ENCODE measurements at regions not wholly inside any gene's neighbourhood (a gene's known extent, or its start where the extent isn't known, plus 50 kb on each side); places are given as distances from the start of the nearest gene placed in this dataset.
A peak's percentile ranks its signal among the peaks of the same experiment; 100 is the strongest.

- DNase-seq (ENCODE audit: insufficient read length, low spot score) (no peak), FAIRE-seq (no peak)
- TF ChIP-seq POLR2AphosphoS5 (IDR thresholded peaks at IDR 0.05; ENCODE audit: low read depth, low read length) (no peak), TAF1 (IDR thresholded peaks at IDR 0.05; ENCODE audit: low read depth, low read length) (no peak), SPI1 (IDR thresholded peaks at IDR 0.05; ENCODE audit: low read depth, low read length) (no peak), PAX5 (IDR thresholded peaks at IDR 0.05; ENCODE audit: insufficient read depth, low read length, severe bottlenecking) (no peak), POU2F2 (IDR thresholded peaks at IDR 0.05; ENCODE audit: low read depth, low read length) (no peak), POLR2A (IDR thresholded peaks at IDR 0.05; ENCODE audit: low read depth, low read length) (no peak)
Observed at GRCh38 chr12:91574975-91575374, 392.4 kb upstream of the DCN start.

DNA sequence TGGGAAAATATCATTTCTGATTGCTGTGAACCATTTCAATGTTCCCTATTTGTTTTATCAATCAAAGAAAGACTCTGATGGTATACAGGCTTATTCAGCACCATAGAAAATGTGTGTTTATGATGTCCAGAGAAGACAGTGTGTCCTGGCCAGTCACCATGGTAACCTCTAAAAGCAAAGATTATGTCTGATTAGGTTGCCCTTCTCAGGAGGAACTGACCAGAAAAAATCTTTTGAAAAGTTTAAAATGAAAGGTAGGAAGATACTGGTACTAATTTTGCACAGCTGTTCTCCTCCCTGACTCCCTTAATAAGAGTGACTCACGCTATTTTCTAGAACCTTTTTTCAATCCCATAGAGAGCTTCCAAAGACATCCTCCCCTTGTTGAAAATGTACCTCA lies 391.8 kb upstream of the DCN start:
- TF ChIP-seq POLR2A (IDR thresholded peaks at IDR 0.05; ENCODE audit: low read depth, low read length): no peak
- TF ChIP-seq POU2F2 (IDR thresholded peaks at IDR 0.05; ENCODE audit: low read depth, low read length): no peak
- no peak for TF ChIP-seq PAX5 (IDR thresholded peaks at IDR 0.05; ENCODE audit: insufficient read depth, low read length, severe bottlenecking)
- TF ChIP-seq SPI1 (IDR thresholded peaks at IDR 0.05; ENCODE audit: low read depth, low read length): no peak
- TF ChIP-seq TAF1 (IDR thresholded peaks at IDR 0.05; ENCODE audit: low read depth, low read length): no peak
- TF ChIP-seq POLR2AphosphoS5 (IDR thresholded peaks at IDR 0.05; ENCODE audit: low read depth, low read length): no peak
- DNase-seq (ENCODE audit: insufficient read length, low spot score) (no peak), FAIRE-seq (no peak)

- no peak for DNase-seq (ENCODE audit: insufficient read length, low spot score)
- TF ChIP-seq POU2F2 (IDR thresholded peaks at IDR 0.05; ENCODE audit: low read depth, low read length) (no peak), SPI1 (IDR thresholded peaks at IDR 0.05; ENCODE audit: low read depth, low read length) (no peak), PAX5 (IDR thresholded peaks at IDR 0.05; ENCODE audit: insufficient read depth, low read length, severe bottlenecking) (no peak), TAF1 (IDR thresholded peaks at IDR 0.05; ENCODE audit: low read depth, low read length) (no peak), POLR2AphosphoS5 (IDR thresholded peaks at IDR 0.05; ENCODE audit: low read depth, low read length) (no peak), POLR2A (IDR thresholded peaks at IDR 0.05; ENCODE audit: low read depth, low read length) (no peak)
- no peak for FAIRE-seq
Observed at GRCh38 chr12:91572869-91573268, 390.3 kb upstream of the DCN start.

- TF ChIP-seq SPI1 (IDR thresholded peaks at IDR 0.05; ENCODE audit: low read depth, low read length) (no peak), POU2F2 (IDR thresholded peaks at IDR 0.05; ENCODE audit: low read depth, low read length) (no peak), POLR2AphosphoS5 (IDR thresholded peaks at IDR 0.05; ENCODE audit: low read depth, low read length) (no peak), TAF1 (IDR thresholded peaks at IDR 0.05; ENCODE audit: low read depth, low read length) (no peak), PAX5 (IDR thresholded peaks at IDR 0.05; ENCODE audit: insufficient read depth, low read length, severe bottlenecking) (no peak), POLR2A (IDR thresholded peaks at IDR 0.05; ENCODE audit: low read depth, low read length) (no peak)
- DNase-seq (ENCODE audit: insufficient read length, low spot score) (no peak), FAIRE-seq (no peak)
Observed at GRCh38 chr12:91567100-91567485, 384.5 kb upstream of the DCN start.

DNA sequence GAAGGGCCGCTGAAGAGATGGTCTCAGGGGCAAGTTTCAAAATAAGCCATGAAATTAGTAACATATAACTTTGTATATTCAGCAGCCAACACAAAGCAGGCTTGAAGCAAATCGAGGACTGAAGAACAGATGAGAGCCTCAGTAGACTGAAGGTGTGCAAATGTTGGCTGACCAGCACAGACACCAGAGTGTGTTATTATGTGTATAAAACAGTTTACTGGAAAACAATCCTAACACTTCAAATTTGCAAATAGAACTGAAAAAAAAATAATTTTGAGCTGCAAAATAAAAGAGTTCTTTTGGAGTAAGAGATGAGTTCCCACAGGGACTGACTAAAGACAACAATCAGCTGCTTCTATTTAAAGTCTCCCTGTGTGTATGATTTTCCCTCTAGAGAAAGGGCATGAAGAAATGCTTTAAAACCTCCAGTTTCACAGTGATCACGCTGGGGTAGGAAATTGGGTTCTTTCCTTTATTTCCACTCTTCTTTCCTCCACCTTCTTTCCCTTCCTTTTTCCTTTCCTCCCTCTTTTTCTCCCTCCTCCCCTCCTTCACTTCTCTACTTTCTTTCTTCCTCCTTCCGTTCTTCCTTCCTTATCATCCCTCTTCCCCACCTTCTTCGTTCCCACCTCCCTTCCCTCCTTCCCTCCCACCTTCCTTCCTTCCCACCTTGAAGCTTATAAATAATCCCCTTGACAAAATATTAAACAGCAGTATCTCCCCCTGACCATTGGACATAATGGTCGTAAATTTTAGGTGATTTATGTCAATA lies 383.9 kb upstream of the DCN start:
- no peak for TF ChIP-seq TAF1 (IDR thresholded peaks at IDR 0.05; ENCODE audit: low read depth, low read length)
- no peak for TF ChIP-seq PAX5 (IDR thresholded peaks at IDR 0.05; ENCODE audit: insufficient read depth, low read length, severe bottlenecking)
- no peak for TF ChIP-seq SPI1 (IDR thresholded peaks at IDR 0.05; ENCODE audit: low read depth, low read length)
- DNase-seq (ENCODE audit: insufficient read length, low spot score): no peak
- FAIRE-seq: no peak

DNA sequence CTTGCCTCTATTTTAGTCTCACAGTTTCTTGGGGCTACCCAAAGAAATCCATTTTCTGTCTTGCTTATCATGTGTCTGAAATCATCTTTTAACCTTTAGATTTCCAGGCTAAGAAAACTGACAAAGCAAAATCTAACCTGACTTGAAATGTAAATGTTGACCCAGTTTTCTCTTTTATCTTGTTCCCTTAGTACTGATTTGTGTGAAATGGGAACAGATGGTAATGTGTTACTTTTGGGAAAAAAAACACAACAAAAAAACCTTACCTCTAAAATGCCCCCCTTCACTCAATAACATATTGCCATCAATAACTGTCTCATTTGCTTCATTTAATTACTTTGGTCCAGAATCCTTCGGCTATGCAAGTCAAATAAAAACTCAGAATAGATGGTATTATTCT lies 383.2 kb upstream of the DCN start:
- FAIRE-seq: no peak
- no peak for TF ChIP-seq TAF1 (IDR thresholded peaks at IDR 0.05; ENCODE audit: low read depth, low read length)
- TF ChIP-seq POLR2A (IDR thresholded peaks at IDR 0.05; ENCODE audit: low read depth, low read length): no peak
- TF ChIP-seq PAX5 (IDR thresholded peaks at IDR 0.05; ENCODE audit: insufficient read depth, low read length, severe bottlenecking): no peak
- no peak for TF ChIP-seq POU2F2 (IDR thresholded peaks at IDR 0.05; ENCODE audit: low read depth, low read length)
- TF ChIP-seq SPI1 (IDR thresholded peaks at IDR 0.05; ENCODE audit: low read depth, low read length): no peak
- no peak for TF ChIP-seq POLR2AphosphoS5 (IDR thresholded peaks at IDR 0.05; ENCODE audit: low read depth, low read length)
- no peak for DNase-seq (ENCODE audit: insufficient read length, low spot score)

DNA sequence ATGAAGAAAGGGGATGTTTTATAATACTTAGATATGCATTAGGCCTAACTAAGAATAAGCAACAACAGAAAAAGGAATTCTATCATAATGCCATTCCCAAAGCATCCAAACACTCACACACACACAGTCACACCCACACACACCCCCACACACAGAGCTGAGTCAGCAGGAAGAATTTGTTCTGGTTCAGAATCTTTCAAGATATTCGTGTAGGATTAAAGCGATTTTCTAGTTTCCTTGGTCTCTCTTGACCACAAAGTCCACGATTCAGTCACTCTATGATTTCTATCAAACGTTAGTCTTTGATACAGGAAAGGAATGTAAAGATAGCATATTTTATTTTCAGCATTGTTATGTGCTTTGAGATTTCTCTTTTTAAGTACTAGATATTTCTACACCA lies 382.6 kb upstream of the DCN start:
- no peak for TF ChIP-seq POLR2A (IDR thresholded peaks at IDR 0.05; ENCODE audit: low read depth, low read length)
- no peak for TF ChIP-seq TAF1 (IDR thresholded peaks at IDR 0.05; ENCODE audit: low read depth, low read length)
- no peak for TF ChIP-seq SPI1 (IDR thresholded peaks at IDR 0.05; ENCODE audit: low read depth, low read length)
- no peak for TF ChIP-seq POU2F2 (IDR thresholded peaks at IDR 0.05; ENCODE audit: low read depth, low read length)
- TF ChIP-seq POLR2AphosphoS5 (IDR thresholded peaks at IDR 0.05; ENCODE audit: low read depth, low read length): no peak
- TF ChIP-seq PAX5 (IDR thresholded peaks at IDR 0.05; ENCODE audit: insufficient read depth, low read length, severe bottlenecking): no peak
- FAIRE-seq (no peak), DNase-seq (ENCODE audit: insufficient read length, low spot score) (no peak)

DNA sequence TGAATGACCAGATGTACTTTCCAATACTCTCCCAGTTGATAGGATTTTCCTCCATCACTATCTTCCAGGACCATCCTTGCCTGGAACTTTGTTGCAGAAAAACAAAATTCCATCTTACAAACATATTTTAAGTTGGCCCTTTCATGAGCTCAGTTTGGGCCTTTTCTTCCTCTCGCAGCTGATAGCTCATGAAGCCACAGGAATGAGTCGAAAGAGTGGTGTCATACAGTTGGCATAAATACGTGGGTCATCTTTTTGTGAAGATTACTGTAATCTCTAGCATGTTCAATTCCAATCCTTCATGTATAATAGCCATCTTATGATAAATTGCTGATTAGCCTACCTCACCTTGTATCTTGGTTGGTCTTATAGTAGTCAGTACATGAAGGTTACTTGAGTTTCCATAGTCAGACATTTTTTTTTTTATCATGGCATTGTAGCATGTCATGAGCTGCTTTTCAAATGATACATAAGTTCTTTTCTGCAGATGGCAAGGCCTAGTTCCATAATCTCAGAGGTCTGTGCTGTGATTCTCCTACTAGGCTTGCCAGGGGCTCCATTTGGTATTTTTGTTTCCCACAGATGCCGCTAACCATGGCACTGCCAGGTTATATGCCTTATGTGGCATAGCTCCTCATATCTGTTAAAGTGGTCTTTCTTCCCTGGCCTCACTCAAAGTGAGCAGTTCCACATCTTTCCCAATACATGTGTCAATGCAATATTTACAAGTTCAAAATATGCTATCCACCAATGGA lies 380.6 kb upstream of the DCN start:
- FAIRE-seq (no peak), DNase-seq (ENCODE audit: insufficient read length, low spot score) (no peak)
- TF ChIP-seq TAF1 (IDR thresholded peaks at IDR 0.05; ENCODE audit: low read depth, low read length) (no peak), POLR2AphosphoS5 (IDR thresholded peaks at IDR 0.05; ENCODE audit: low read depth, low read length) (no peak), PAX5 (IDR thresholded peaks at IDR 0.05; ENCODE audit: insufficient read depth, low read length, severe bottlenecking) (no peak), SPI1 (IDR thresholded peaks at IDR 0.05; ENCODE audit: low read depth, low read length) (no peak), POLR2A (IDR thresholded peaks at IDR 0.05; ENCODE audit: low read depth, low read length) (no peak), POU2F2 (IDR thresholded peaks at IDR 0.05; ENCODE audit: low read depth, low read length) (no peak)

- FAIRE-seq (peak; percentile 41), DNase-seq (ENCODE audit: insufficient read length, low spot score) (no peak)
- TF ChIP-seq TAF1 (IDR thresholded peaks at IDR 0.05; ENCODE audit: low read depth, low read length) (no peak), PAX5 (IDR thresholded peaks at IDR 0.05; ENCODE audit: insufficient read depth, low read length, severe bottlenecking) (no peak), POLR2A (IDR thresholded peaks at IDR 0.05; ENCODE audit: low read depth, low read length) (no peak), POU2F2 (IDR thresholded peaks at IDR 0.05; ENCODE audit: low read depth, low read length) (no peak), SPI1 (IDR thresholded peaks at IDR 0.05; ENCODE audit: low read depth, low read length) (no peak), POLR2AphosphoS5 (IDR thresholded peaks at IDR 0.05; ENCODE audit: low read depth, low read length) (no peak)
Observed at GRCh38 chr12:91562476-91562875, 379.9 kb upstream of the DCN start.

Data from GM12891 (cell line).